B cell (primary cell): ENCODE measurements at regions not wholly inside any gene's neighbourhood (a gene's known extent, or its start where the extent isn't known, plus 50 kb on each side); places are given as distances from the start of the nearest gene placed in this dataset.

Experiments used
- ATAC-seq: fragments of 200-7000 bp; cut with Tn5 transposase; one replicate; pipeline ENCODE4 v1.10.0; 2021; ENCODE audit warnings: low read depth, mild to moderate bottlenecking, moderate number of reproducible peaks, moderate library complexity
- CTCF ChIA-PET: fragments of 350-600 bp; sonication (Branson Sonifier 250); formaldehyde crosslinking; loops from one replicate; lab custom pipeline; 2021; ENCODE audit warnings: antibody characterized with exemption, inconsistent platforms; lab: Charles Lee
- POLR2A ChIA-PET: fragments of 350-600 bp; sonication (Branson Sonifier 250); formaldehyde crosslinking; loops from one replicate; lab custom pipeline; 2021; ENCODE audit warnings: antibody characterized with exemption; lab: Charles Lee
- DNase-seq: peaks from one replicate; pipeline ENCODE4 v3.0.0; 2013
- H2AFZ ChIP-seq: 2 replicates; pipeline ENCODE4 v1.6.1; 2012; ENCODE audit warnings: mild to moderate bottlenecking, low read depth, low read length; ENCODE audit not compliant: insufficient read depth, poor library complexity, severe bottlenecking
- H3K27ac ChIP-seq, 2 donors: 1 replicate in 1 of 2; 2 replicates in 1 of 2; pipeline ENCODE4 v1.5.1; 2012 to 2013; ENCODE audit warnings: low read length in 2 of 2, mild to moderate bottlenecking in 2 of 2, moderate library complexity in 1 of 2
- H3K27me3 ChIP-seq, 4 experiments: fragments of 200-600 bp in 1 of 4; sonication (generic) in 1 of 4; replicated peaks in 1 of 4; 1 replicate in 2 of 4; 2 replicates in 2 of 4; pipeline versions ENCODE4 v1.6.1 to v1.7.0; 2013 to 2016; ENCODE audit warnings: low read length in 3 of 4, mild to moderate bottlenecking in 2 of 4, mixed read lengths in 1 of 4, moderate library complexity in 1 of 4; ENCODE audit not compliant: insufficient read depth in 4 of 4, control insufficient read depth in 3 of 4; ENCODE audit errors: control extremely low read depth in 1 of 4
- H3K36me3 ChIP-seq, 2 experiments: replicated peaks in 1 of 2; 1 replicate in 1 of 2; 2 replicates in 1 of 2; pipeline versions ENCODE4 v1.6.1 to v1.7.1; 2013; ENCODE audit warnings: low read length in 1 of 2; ENCODE audit not compliant: insufficient read depth in 2 of 2, control insufficient read depth in 1 of 2; ENCODE audit errors: control extremely low read depth in 1 of 2, extremely low read depth in 1 of 2
- H3K4me1 ChIP-seq, 2 donors: fragments of 200-600 bp in 1 of 2; sonication (generic) in 1 of 2; 1 replicate in 1 of 2; 2 replicates in 1 of 2; pipeline versions ENCODE4 v1.5.1 to v1.6.1; 2013 to 2017; ENCODE audit warnings: low read length in 2 of 2; ENCODE audit not compliant: control insufficient read depth in 2 of 2, insufficient read depth in 2 of 2
- H3K4me2 ChIP-seq: replicated peaks from 2 replicates; pipeline ENCODE3; 2012; ENCODE audit warnings: mild to moderate bottlenecking, low read depth, low read length; ENCODE audit not compliant: poor library complexity, severe bottlenecking
- H3K4me3 ChIP-seq, 5 experiments: fragments of 200-600 bp in 1 of 5; sonication (generic) in 1 of 5; 1 replicate in 3 of 5; 2 replicates in 2 of 5; pipeline versions ENCODE4 v1.5.1 to v1.7.0; 2011 to 2016; ENCODE audit warnings: low read length in 4 of 5, mild to moderate bottlenecking in 4 of 5, low read depth in 2 of 5, control low read depth in 1 of 5, moderate library complexity in 1 of 5; ENCODE audit not compliant: insufficient read depth in 1 of 5; ENCODE audit errors: control extremely low read depth in 1 of 5, extremely low read depth in 1 of 5
- H3K79me2 ChIP-seq: fragments of 200-600 bp; sonication (generic); one replicate; pipeline ENCODE4 v1.6.0; 2016; ENCODE audit warnings: low read length; ENCODE audit not compliant: control insufficient read depth, insufficient read depth
- H3K9ac ChIP-seq: fragments of 200-600 bp; sonication (generic); 2 replicates; pipeline ENCODE4 v1.6.1; 2017; ENCODE audit warnings: mild to moderate bottlenecking, low read length, moderate library complexity
- H3K9me3 ChIP-seq, 3 donors: one replicate each; pipeline versions ENCODE4 v1.6.1 to v1.7.1; 2013; ENCODE audit warnings: low read length in 2 of 3; ENCODE audit not compliant: control insufficient read depth in 2 of 3, insufficient read depth in 1 of 3; ENCODE audit errors: control extremely low read depth in 1 of 3
- H4K20me1 ChIP-seq: 2 replicates; pipeline ENCODE4 v1.6.0; 2012; ENCODE audit warnings: mild to moderate bottlenecking, low read length; ENCODE audit not compliant: insufficient read depth, control insufficient read depth, poor library complexity, severe bottlenecking
- H3K27ac Mint-ChIP-seq: one replicate; pipeline ENCODE4 v1.8.0; 2021; ENCODE audit warnings: mixed read lengths
- H3K27me3 Mint-ChIP-seq: one replicate; pipeline ENCODE4 v1.8.0; 2021; ENCODE audit warnings: mixed read lengths
- H3K4me1 Mint-ChIP-seq: one replicate; pipeline ENCODE4 v1.8.0; 2021; ENCODE audit warnings: mixed read lengths
- H3K4me3 Mint-ChIP-seq: one replicate; pipeline ENCODE4 v1.8.0; 2021; ENCODE audit warnings: mixed read lengths
- H3K9me3 Mint-ChIP-seq: one replicate; pipeline ENCODE4 v1.8.0; 2022; ENCODE audit warnings: mixed read lengths; ENCODE audit not compliant: insufficient read depth
- EZH2 ChIP-seq: IDR thresholded peaks from 2 replicates; pipeline ENCODE4 v1.6.1; 2012; ENCODE audit warnings: borderline replicate concordance, low read depth, mild to moderate bottlenecking, moderate library complexity, low read length; ENCODE audit not compliant: insufficient read depth, poor library complexity, severe bottlenecking
- WGBS: methylation state at CpG from one replicate; pipeline ENCODE4 v1.1.5; 2013; ENCODE audit warnings: missing lambda C conversion rate; ENCODE audit not compliant: insufficient coverage; 5-methylcytosine and 5-hydroxymethylcytosine counted together
- intact Hi-C: fragments of 100-400 bp; cut with micrococcal nuclease; formaldehyde crosslinking; loops from one replicate; pipeline ENCODE4 v1.10.0; 2022
- TF ChIP-seq, protein P1 (sequence below): fragments of 200-600 bp; IDR thresholded peaks from one replicate; pipeline ENCODE4 v1.8.0; 2022; ENCODE audit warnings: antibody characterized with exemption, mild to moderate bottlenecking

DNA sequence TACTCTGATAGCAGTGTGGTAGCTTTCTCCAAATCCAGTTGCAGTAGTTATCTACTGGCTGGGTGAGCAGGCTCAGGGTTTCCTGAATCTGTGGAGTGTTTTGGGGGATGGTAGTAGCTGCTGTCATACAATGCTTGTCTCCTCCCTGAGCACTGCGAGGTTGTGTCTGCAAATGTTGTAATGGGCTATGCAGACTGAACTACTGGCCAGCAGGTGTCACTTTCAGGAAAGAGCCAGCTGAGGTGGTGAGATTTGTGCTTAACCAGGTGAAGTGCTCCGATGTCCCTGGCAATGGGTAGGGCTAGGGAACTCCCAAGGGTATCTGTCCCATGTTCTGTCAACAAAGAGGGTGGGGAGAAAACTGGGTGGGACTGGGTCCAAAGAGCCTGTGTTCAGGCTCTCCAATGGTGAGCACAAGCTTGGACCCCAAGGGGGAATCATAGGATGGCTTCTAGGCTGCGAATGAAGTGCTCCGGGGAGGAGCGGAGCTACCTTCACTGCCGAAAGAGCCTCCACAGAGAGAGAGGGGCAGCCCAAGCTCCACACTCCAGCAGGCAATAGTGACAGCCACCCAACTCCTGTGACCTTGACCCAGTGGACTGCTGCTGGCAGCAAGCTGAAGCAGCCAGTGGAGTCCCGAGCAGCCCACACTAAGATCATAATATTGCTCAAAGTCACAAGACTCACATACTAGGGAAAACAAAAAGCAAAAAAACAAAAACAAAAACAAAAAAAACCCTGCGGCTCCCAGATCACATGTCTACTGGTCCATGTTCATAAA is 1324.0 kb upstream of the USP15 start:
- H3K79me2 ChIP-seq: no peaks in the 10 kb centered on the region
- intact Hi-C loops: no loop called here
- H3K27ac Mint-ChIP-seq: no peak overlapping the region
- no peak overlapping the region for H3K4me3 ChIP-seq
- CTCF ChIA-PET: no interaction called here
- H3K27me3 Mint-ChIP-seq: no peaks in the 10 kb centered on the region
- DNase-seq (no peak), ATAC-seq (no peak)
- H3K4me1 ChIP-seq: no peaks in the 10 kb centered on the region
- no peak for TF ChIP-seq EZH2
- TF ChIP-seq, protein P1, sequence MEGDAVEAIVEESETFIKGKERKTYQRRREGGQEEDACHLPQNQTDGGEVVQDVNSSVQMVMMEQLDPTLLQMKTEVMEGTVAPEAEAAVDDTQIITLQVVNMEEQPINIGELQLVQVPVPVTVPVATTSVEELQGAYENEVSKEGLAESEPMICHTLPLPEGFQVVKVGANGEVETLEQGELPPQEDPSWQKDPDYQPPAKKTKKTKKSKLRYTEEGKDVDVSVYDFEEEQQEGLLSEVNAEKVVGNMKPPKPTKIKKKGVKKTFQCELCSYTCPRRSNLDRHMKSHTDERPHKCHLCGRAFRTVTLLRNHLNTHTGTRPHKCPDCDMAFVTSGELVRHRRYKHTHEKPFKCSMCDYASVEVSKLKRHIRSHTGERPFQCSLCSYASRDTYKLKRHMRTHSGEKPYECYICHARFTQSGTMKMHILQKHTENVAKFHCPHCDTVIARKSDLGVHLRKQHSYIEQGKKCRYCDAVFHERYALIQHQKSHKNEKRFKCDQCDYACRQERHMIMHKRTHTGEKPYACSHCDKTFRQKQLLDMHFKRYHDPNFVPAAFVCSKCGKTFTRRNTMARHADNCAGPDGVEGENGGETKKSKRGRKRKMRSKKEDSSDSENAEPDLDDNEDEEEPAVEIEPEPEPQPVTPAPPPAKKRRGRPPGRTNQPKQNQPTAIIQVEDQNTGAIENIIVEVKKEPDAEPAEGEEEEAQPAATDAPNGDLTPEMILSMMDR: no peak
- no peak overlapping the region for H3K4me2 ChIP-seq
- H4K20me1 ChIP-seq: no peaks in the 10 kb centered on the region
- peaks cover 11% of the 10 kb centered on the region for H3K9me3 Mint-ChIP-seq
- 86% methylated on average over 8 of the region's 8 CpGs for WGBS
- H3K4me3 Mint-ChIP-seq: no peak overlapping the region
- no peak overlapping the region for H3K9ac ChIP-seq
- H3K9me3 ChIP-seq: peaks cover 1 to 16% (median 6%) of the 10 kb centered on the region in 3 donors
- no peak overlapping the region for H3K27ac ChIP-seq
- H3K27me3 ChIP-seq: no peaks in the 10 kb centered on the region
- H3K36me3 ChIP-seq: no peaks in the 10 kb centered on the region
- POLR2A ChIA-PET: no interaction called here
- no peaks in the 10 kb centered on the region for H3K4me1 Mint-ChIP-seq
- no peak overlapping the region for H2AFZ ChIP-seq

DNA sequence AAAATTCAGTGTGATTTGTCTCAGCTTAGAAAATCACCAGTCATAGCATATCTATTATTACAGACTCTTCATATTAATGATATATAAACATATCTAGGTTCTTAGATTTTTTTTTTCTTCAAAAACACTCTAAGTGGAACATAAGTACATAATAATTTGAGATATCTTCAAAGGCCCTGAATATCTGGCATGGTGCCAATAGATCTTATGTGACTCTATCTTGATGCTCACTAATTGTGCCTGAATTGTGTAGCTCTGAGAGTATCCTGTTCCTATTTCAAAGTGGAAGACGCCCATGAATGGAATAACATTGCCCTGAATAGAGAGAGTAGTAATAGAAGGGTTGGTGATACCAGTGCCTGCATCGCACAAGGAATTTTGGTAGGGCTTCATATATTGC is 1312.7 kb upstream of the USP15 start:
- ATAC-seq (no peak), DNase-seq (no peak)
- no peak overlapping the region for H3K27ac ChIP-seq
- H4K20me1 ChIP-seq: no peaks in the 10 kb centered on the region
- POLR2A ChIA-PET: no interaction called here
- H3K36me3 ChIP-seq: no peaks in the 10 kb centered on the region
- no peaks in the 10 kb centered on the region for H3K27me3 Mint-ChIP-seq
- CTCF ChIA-PET: no interaction called here
- intact Hi-C loops: no loop called here
- no peak overlapping the region for H3K4me3 Mint-ChIP-seq
- H3K4me2 ChIP-seq: no peak overlapping the region
- no peak overlapping the region for H2AFZ ChIP-seq
- WGBS: 83% methylated on average over 2 of the region's 2 CpGs
- peaks cover 3% of the 10 kb centered on the region for H3K9me3 Mint-ChIP-seq
- no peaks in the 10 kb centered on the region for H3K27me3 ChIP-seq
- H3K9me3 ChIP-seq: no peaks in the 10 kb centered on the region
- H3K4me1 ChIP-seq: no peaks in the 10 kb centered on the region
- no peaks in the 10 kb centered on the region for H3K4me1 Mint-ChIP-seq
- no peaks in the 10 kb centered on the region for H3K79me2 ChIP-seq
- H3K9ac ChIP-seq: no peak overlapping the region
- H3K27ac Mint-ChIP-seq: no peak overlapping the region
- no peak overlapping the region for H3K4me3 ChIP-seq
- TF ChIP-seq, protein P1: no peak
- TF ChIP-seq EZH2: no peak
